GM19397 (cell line): ENCODE measurements at regions not wholly inside any gene's neighbourhood (a gene's known extent, or its start where the extent isn't known, plus 50 kb on each side); places are given as distances from the start of the nearest gene placed in this dataset.

Source experiments
- ATAC-seq: cut with Tn5 transposase; IDR thresholded peaks from one replicate; pipeline ENCODE4 v1.9.1; 2021; ENCODE audit warnings: mild to moderate bottlenecking, moderate library complexity; ENCODE audit not compliant: unreplicated experiment

DNA sequence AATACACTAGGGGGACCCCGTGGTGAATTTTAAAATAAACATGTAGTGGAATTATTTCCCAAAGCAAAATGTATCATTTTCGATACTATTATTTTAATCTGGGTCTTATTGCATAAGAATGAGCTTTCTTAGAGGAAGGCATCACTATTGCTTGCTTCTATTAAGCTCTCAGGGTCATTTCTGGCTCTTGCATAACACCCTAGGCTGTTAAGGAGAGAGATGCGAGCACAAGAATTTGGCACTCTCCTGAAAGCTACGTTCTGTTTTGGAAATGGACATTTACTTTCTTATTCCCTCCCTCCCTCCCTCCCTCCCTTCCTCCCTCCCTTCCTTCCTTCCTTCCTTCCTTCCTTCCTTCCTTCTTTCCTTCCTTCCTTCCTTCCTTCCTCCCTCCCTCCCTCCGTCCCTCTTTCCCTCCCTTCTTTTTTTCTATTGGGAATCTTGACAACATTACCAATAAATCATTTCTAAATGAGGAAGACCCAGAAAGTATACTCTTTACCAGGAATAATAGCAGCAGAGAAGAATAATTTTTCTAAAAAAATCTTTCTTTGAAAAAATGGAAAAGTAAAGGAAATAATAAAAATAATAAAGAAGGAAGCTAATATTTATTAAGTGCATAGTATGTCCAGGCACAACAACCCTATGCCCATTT is 83.6 kb upstream of the BDNF start:
- ATAC-seq = no peak

DNA sequence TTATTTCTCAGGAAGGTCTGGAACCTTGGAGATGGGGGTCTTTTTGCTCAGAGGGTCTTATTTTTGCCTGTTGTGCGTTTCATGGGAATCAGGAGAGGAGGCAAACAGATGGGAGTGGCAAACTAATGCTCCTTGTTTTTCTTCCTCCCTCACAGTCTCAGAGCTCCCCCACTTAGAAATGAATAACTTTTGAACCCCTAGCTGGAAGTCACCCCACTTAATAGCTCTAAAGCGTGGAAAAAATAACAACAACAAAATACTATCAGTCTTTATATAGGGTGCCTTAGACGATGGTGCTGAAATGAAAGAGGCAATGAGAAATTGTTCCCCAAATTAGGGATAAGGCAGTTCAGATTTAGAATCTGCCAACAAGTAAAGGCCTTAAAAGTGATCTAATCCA is 76.8 kb upstream of the BDNF start:
- ATAC-seq = no peak

DNA sequence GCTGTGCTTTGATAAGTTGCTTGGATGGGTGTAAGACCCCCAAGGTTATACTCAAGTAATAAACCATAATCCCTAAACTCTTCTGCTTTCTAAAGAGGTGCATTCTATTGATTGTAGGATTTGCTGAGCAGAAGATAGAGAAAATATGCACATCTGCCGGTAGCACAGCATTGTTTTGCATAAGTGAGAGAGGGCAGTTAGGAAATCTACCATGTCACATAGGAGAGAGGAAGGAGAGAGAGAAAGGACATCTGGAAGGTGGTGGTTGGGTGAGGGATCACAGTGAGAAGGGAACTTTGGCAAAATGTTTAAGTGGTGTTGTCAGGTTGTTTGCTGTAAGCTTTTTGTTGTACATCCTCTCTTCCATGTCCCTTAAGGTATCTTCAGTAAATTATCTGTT is 73.6 kb upstream of the BDNF start:
- no peak for ATAC-seq

DNA sequence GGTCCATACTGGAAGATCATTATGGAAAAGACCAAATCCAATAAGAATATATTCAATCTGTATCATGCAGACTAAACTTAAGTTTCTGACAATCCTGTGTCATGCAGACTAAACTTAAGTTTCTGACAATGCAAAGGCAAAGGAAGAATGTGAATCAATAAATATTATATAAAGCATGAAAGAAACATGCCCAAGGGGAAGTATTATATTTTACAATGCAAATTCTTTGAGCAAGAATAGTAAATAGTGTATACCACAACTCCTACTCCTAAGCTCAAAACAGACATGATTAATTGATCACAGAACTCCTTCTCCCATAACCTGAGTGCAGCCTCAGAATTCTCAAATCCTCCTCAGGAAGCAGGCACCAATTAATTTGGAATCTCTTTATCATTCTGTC is 71.3 kb upstream of the BDNF start:
- ATAC-seq = no peak

GRCh38 chr11:27770576-27770975 is 70.3 kb upstream of the BDNF start:
- ATAC-seq = no peak

- ATAC-seq = no peak
Observed at GRCh38 chr11:27763736-27764135, 63.5 kb upstream of the BDNF start.

- ATAC-seq = no peak
Observed at GRCh38 chr11:27761356-27761755, 61.1 kb upstream of the BDNF start.

GRCh38 chr11:27757953-27758352 is 57.7 kb upstream of the BDNF start:
- no peak for ATAC-seq

- ATAC-seq = no peak
Observed at GRCh38 chr11:27754035-27755017, 54.1 kb upstream of the BDNF start.
